AG09309 (cell line): ENCODE measurements at regions not wholly inside any gene's neighbourhood (a gene's known extent, or its start where the extent isn't known, plus 50 kb on each side); places are given as distances from the start of the nearest gene placed in this dataset.
"Not testable (repeated sequence)": the region's sequence is repeated elsewhere in the genome, so short reads cannot be mapped to it uniquely, and the experiment has no call there.

Experiments
- DNase-seq: peaks from one replicate; pipeline ENCODE4 v3.0.0-alpha.2; 2010; ENCODE audit warnings: low read depth
- H3K4me3 ChIP-seq: 2 replicates; pipeline ENCODE4 v1.5.1; 2011; ENCODE audit warnings: mild to moderate bottlenecking, low read depth, low read length, moderate library complexity; ENCODE audit not compliant: control insufficient read depth
- CTCF ChIP-seq: IDR thresholded peaks from 2 replicates; pipeline ENCODE4 v1.5.1; 2011; ENCODE audit warnings: mild to moderate bottlenecking, low read depth, low read length, inconsistent platforms; ENCODE audit not compliant: insufficient read depth, control insufficient read depth; ENCODE audit errors: missing control alignments

GRCh38 chr22:25281675-25282345 lies 62.4 kb downstream of the CRYBB2 start:
- no peak for DNase-seq
- H3K4me3 ChIP-seq: no peak overlapping the region
- TF ChIP-seq CTCF: no peak

GRCh38 chr22:25282346-25282670 lies 62.9 kb downstream of the CRYBB2 start:
- no peak for TF ChIP-seq CTCF
- H3K4me3 ChIP-seq: no peak overlapping the region
- DNase-seq: no peak

DNA sequence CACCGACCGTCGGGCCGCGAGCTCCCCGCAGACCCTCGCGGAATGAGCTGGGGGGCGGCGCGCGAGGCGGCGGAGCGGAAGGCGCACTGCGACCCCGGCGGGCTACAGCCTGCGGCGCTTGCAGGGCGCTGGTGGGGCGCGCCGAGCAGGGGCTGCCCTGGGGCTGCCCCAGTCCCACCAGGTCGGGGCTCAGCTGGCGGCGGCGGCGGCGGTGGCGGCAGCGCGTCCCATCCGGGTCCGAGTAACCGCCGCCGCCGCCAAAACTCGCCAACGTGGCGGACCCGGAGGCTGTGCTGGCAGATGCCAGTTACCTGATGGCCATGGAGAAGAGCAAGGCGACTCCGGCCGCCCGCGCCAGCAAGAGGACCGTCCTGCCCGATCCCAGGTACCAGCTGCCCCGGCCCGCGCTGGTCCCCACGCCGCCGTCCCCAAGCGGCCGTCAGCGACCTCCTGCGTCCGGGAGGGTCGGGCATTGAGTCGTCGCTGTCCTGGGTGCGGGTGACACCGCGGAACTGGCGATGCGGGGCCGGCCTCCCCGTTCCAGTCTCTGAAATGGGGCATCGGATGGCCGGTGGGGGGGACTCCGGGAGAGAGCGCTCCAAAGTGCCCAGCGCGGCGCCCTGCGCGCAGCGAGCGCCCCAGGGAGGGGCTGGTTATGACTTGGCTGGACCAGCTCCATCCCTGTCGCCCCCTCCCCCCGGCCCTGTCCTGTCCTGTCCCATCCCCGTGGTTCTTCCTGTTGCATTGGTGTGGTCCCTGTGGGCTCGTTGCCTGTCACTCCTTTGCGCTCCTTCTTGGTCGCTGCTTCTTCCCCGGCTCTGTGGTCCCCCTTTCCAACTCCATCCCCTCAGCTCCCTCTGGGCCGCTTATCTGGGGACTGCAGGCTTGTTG lies 63.5 kb downstream of the CRYBB2 start:
- DNase-seq: no peak
- no peak for TF ChIP-seq CTCF
- no peak overlapping the region for H3K4me3 ChIP-seq

- not testable (repeated sequence) for H3K4me3 ChIP-seq, DNase-seq
Measured at GRCh38 chr22:25288481-25288880, 69.0 kb downstream of the CRYBB2 start.

DNA sequence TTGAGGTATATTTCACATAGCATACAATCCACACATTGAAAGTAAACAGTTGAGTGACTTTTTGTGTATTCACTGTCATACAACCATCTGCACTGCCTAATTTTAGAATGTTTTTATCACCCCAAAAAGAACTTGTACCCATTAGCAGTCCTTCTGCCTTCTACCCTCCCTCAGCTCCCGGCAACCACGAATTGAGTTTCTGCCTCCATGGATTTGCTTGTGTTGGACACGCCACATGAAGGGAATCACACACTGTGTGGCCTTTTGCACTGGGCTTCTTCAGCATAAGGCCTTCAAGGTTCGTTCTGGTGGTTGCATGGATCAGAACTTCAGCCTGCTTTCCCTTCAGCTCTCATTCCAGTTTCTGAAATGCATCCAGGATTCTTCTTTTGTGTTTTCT lies 82.5 kb downstream of the CRYBB2 start:
- DNase-seq, H3K4me3 ChIP-seq: not testable (repeated sequence)

DNA sequence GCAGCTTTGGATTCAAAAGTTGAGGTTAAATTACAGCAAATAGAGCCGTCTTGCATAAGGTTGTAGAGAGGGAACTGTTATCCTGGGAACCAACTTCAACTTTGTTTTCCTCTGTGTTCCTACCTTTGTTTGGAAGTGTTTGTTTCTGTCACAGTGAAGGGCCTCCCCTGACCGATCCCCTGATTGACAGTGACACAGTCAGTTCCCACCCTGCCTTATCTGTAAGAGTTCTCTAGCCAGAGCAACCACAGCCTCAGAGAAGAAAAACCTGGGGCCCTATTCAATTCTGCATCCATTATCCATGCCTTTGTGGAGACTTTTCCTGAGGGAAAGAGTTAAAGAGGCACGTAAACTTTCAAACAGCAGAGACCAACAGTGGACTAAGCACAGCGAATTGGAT lies 90.1 kb downstream of the CRYBB2 start:
- not testable (repeated sequence) for H3K4me3 ChIP-seq, DNase-seq

- not testable (repeated sequence) for DNase-seq, H3K4me3 ChIP-seq
Measured at GRCh38 chr22:25311924-25312323, 92.5 kb downstream of the CRYBB2 start.

DNA sequence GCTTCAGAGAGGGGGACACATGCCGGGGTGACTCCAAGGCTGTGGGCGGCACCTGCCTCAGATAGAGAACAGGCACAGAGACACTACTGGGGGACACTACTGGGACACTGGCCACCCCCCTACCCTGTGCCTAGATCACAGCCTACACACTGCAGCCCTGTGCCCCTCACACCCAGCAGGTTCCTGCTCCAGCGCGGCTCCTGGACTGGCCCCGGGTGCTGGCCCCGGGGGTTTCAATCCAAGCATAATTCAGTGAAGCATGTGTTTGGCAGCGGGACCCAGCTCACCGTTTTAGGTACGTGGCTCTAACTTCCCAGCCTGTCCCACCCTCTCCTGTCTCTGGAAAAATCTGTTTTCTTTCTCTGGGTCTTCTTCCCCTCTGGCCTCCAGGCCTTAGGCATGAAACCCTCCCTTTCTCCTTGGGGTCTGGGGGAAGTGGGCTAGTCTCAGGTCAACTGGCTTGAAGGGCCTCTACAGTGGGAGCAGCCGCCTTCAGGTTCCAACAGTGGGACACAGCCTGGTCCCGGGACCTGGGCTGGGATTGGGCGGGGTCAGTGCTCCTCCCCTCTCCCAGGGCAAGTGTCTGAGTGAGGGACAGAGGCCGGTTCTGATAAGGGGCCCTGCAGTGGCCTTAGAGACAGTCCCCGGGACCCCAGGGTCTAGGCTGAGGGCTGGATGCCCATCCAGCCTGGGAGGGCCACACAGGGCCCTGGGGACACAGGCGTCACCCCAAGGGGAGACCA lies 98.8 kb downstream of the CRYBB2 start:
- TF ChIP-seq CTCF: no peak

More for the DNA sequence above, 98.8 kb downstream of the CRYBB2 start:
- no peak for DNase-seq
- no peak overlapping the region for H3K4me3 ChIP-seq
